GM12878 (cell line): ENCODE measurements at regions not wholly inside any gene's neighbourhood (a gene's known extent, or its start where the extent isn't known, plus 50 kb on each side); places are given as distances from the start of the nearest gene placed in this dataset.

ENCODE experiments used
- ATF3 ChIP-seq: IDR thresholded peaks from 2 replicates; pipeline ENCODE4 v1.6.1; 2011; ENCODE audit warnings: low read depth, mild to moderate bottlenecking, low read length, moderate library complexity, borderline replicate concordance; ENCODE audit errors: extremely low read depth
- BMI1 ChIP-seq: fragments of 450-650 bp; IDR thresholded peaks from 2 replicates; pipeline ENCODE4 v1.6.1; 2016; ENCODE audit warnings: mild to moderate bottlenecking, moderate library complexity, borderline replicate concordance
- E2F8 ChIP-seq: fragments of 450-650 bp; IDR thresholded peaks from 2 replicates; pipeline ENCODE4 v1.6.1; 2018; ENCODE audit warnings: mild to moderate bottlenecking, low read depth, moderate library complexity; ENCODE audit not compliant: partially characterized antibody
- EGR1 ChIP-seq, 2 experiments: IDR thresholded peaks; 1 replicate in 1 of 2; 2 replicates in 1 of 2; pipeline ENCODE4 v1.6.1; 2011 to 2012; ENCODE audit warnings: low read depth in 2 of 2, low read length in 2 of 2, borderline replicate concordance in 1 of 2, mild to moderate bottlenecking in 1 of 2, moderate library complexity in 1 of 2
- IKZF2 ChIP-seq, 2 experiments: fragments of 450-650 bp; IDR thresholded peaks; 2 replicates each; pipeline ENCODE4 v1.6.1; 2017; ENCODE audit warnings: mild to moderate bottlenecking in 2 of 2, moderate library complexity in 2 of 2
- LARP7 ChIP-seq: fragments of 450-650 bp; IDR thresholded peaks from 2 replicates; pipeline ENCODE4 v1.6.1; 2017; ENCODE audit warnings: mild to moderate bottlenecking
- MAX ChIP-seq: IDR thresholded peaks from 2 replicates; pipeline ENCODE4 v1.6.1; 2012; ENCODE audit warnings: low read depth, low read length, improper control_type of control experiment
- MEF2B ChIP-seq: fragments of 450-650 bp; IDR thresholded peaks from 2 replicates; pipeline ENCODE4 v1.6.1; 2018; ENCODE audit warnings: mild to moderate bottlenecking, moderate library complexity; ENCODE audit not compliant: partially characterized antibody, poor library complexity, severe bottlenecking
- NBN ChIP-seq: fragments of 450-650 bp; IDR thresholded peaks from 2 replicates; pipeline ENCODE4 v1.6.1; 2016
- NR2F1 ChIP-seq: fragments of 450-650 bp; conservative IDR thresholded peaks from 2 replicates; pipeline ENCODE4 v1.6.1; 2017; ENCODE audit warnings: mild to moderate bottlenecking
- PAX5 ChIP-seq: IDR thresholded peaks from 2 replicates; pipeline ENCODE4 v1.6.1; 2011; ENCODE audit warnings: low read depth, low read length, borderline replicate concordance
- PML ChIP-seq: IDR thresholded peaks from 2 replicates; pipeline ENCODE4 v1.6.1; 2012; ENCODE audit warnings: low read length, inconsistent platforms
- POLR2AphosphoS2 ChIP-seq: IDR thresholded peaks from 2 replicates; pipeline ENCODE4 v1.6.1; 2011; ENCODE audit warnings: low read depth, mild to moderate bottlenecking, low read length, improper control_type of control experiment, moderate library complexity
- RELB ChIP-seq: fragments of 450-650 bp; IDR thresholded peaks from 2 replicates; pipeline ENCODE4 v1.6.1; 2017; ENCODE audit warnings: low read depth, mild to moderate bottlenecking, moderate library complexity
- REST ChIP-seq: IDR thresholded peaks from 2 replicates; pipeline ENCODE4 v1.6.1; 2012; ENCODE audit warnings: mild to moderate bottlenecking, low read depth, low read length
- RUNX3 ChIP-seq: IDR thresholded peaks from 2 replicates; pipeline ENCODE4 v1.6.1; 2012; ENCODE audit warnings: low read length, inconsistent platforms
- SKIL ChIP-seq: fragments of 450-650 bp; IDR thresholded peaks from 2 replicates; pipeline ENCODE4 v1.6.1; 2017; ENCODE audit warnings: mild to moderate bottlenecking, low read depth, inconsistent platforms; ENCODE audit not compliant: poor library complexity, severe bottlenecking
- SMAD5 ChIP-seq: IDR thresholded peaks from 2 replicates; pipeline ENCODE4 v1.6.1; 2016; ENCODE audit warnings: antibody characterized with exemption, low read depth
- SMARCA5 ChIP-seq: fragments of 450-650 bp; IDR thresholded peaks from 2 replicates; pipeline ENCODE4 v1.6.1; 2017; ENCODE audit warnings: mild to moderate bottlenecking
- TCF3 ChIP-seq: IDR thresholded peaks from 2 replicates; pipeline ENCODE4 v1.6.1; 2012; ENCODE audit warnings: low read depth, mild to moderate bottlenecking, low read length, borderline replicate concordance; ENCODE audit not compliant: insufficient read depth
- TCF7 ChIP-seq: IDR thresholded peaks from 2 replicates; pipeline ENCODE4 v1.6.1; 2014; ENCODE audit warnings: antibody characterized with exemption, borderline replicate concordance
- ZNF274 ChIP-seq: IDR thresholded peaks from one replicate; pipeline ENCODE4 v1.8.0; 2011; ENCODE audit not compliant: insufficient read length, insufficient read depth

GRCh38 chr4:75172551-75172950, 239.6 kb downstream of the PARM1 start (continued):
- TF ChIP-seq REST (no peak), SKIL (peak; percentile 66), RELB (no peak; the same call in 1 of the 2 replicates), PAX5 (peak; percentile 54; the same call in 1 of the 2 replicates), LARP7 (no peak), IKZF2 (IDR thresholded peaks at IDR 0.05) (peak; percentile 75 to 82), SMARCA5 (no peak), MAX (no peak), MEF2B (no peak), ZNF274 (no peak), TCF7 (no peak), EGR1 (IDR thresholded peaks at IDR 0.05; ENCODE audit: borderline replicate concordance in 1 of 2, low read depth in 2 of 2, low read length in 2 of 2) (no peak), NR2F1 (no peak; the same call in 1 of the 2 replicates), PML (no peak), SMAD5 (no peak), POLR2AphosphoS2 (no peak), RUNX3 (peak; percentile 93), ATF3 (no peak), TCF3 (no peak), E2F8 (no peak), BMI1 (0 out of 2 replicates have a peak, but pooled peaks have one; percentile 19), NBN (no peak)
